HK-2 (cell line): ENCODE measurements at regions not wholly inside any gene's neighbourhood (a gene's known extent, or its start where the extent isn't known, plus 50 kb on each side); places are given as distances from the start of the nearest gene placed in this dataset.
"Not testable (repeated sequence)": the region's sequence is repeated elsewhere in the genome, so short reads cannot be mapped to it uniquely, and the experiment has no call there.

Experiments used
- DNase-seq: peaks from one replicate; pipeline ENCODE4 v3.0.0-alpha.2; 2018; ENCODE audit not compliant: unreplicated experiment

GRCh38 chr4:62706423-62706822 lies 1506.3 kb downstream of the ADGRL3 start:
- DNase-seq, result no peak

- DNase-seq, result no peak
These were observed 1483.9 kb downstream of the ADGRL3 start for GRCh38 chr4:62683799-62684566.

- DNase-seq, result no peak
These were observed 1476.8 kb downstream of the ADGRL3 start for GRCh38 chr4:62676962-62677361.

GRCh38 chr4:62670514-62670913 lies 1470.4 kb downstream of the ADGRL3 start:
- no peak for DNase-seq

GRCh38 chr4:62661821-62662220 lies 1461.7 kb downstream of the ADGRL3 start:
- no peak for DNase-seq

- DNase-seq, result no peak
These were observed 1455.9 kb downstream of the ADGRL3 start for GRCh38 chr4:62656006-62656405.

GRCh38 chr4:62644372-62644771 lies 1444.2 kb downstream of the ADGRL3 start:
- peak; percentile 14 for DNase-seq

- DNase-seq, result no peak
These were observed 1440.2 kb downstream of the ADGRL3 start for GRCh38 chr4:62640296-62640695.

- no peak for DNase-seq
These were observed 1427.5 kb downstream of the ADGRL3 start for GRCh38 chr4:62627671-62628070.

GRCh38 chr4:62627141-62627540 lies 1427.0 kb downstream of the ADGRL3 start:
- DNase-seq, result no peak

- DNase-seq, result no peak
These were observed 1422.0 kb downstream of the ADGRL3 start for GRCh38 chr4:62622089-62622488.

- no peak for DNase-seq
These were observed 1419.8 kb downstream of the ADGRL3 start for GRCh38 chr4:62619971-62620370.

- no peak for DNase-seq
These were observed 1417.9 kb downstream of the ADGRL3 start for GRCh38 chr4:62618042-62618441.

GRCh38 chr4:62601737-62602136 lies 1401.6 kb downstream of the ADGRL3 start:
- DNase-seq, result no peak

- not testable (repeated sequence) for DNase-seq
These were observed 1395.1 kb downstream of the ADGRL3 start for GRCh38 chr4:62595265-62595664.

GRCh38 chr4:62591756-62592155 lies 1391.6 kb downstream of the ADGRL3 start:
- no peak for DNase-seq

- no peak for DNase-seq
These were observed 1388.5 kb downstream of the ADGRL3 start for GRCh38 chr4:62588671-62589070.

GRCh38 chr4:62571494-62571893 lies 1371.4 kb downstream of the ADGRL3 start:
- no peak for DNase-seq

- no peak for DNase-seq
These were observed 1360.7 kb downstream of the ADGRL3 start for GRCh38 chr4:62560858-62561257.

- no peak for DNase-seq
These were observed 1350.0 kb downstream of the ADGRL3 start for GRCh38 chr4:62550121-62550520.

GRCh38 chr4:62549601-62550000 lies 1349.5 kb downstream of the ADGRL3 start:
- DNase-seq, result no peak

- DNase-seq, result no peak
These were observed 1348.6 kb downstream of the ADGRL3 start for GRCh38 chr4:62548765-62549164.

GRCh38 chr4:62548108-62548524 lies 1348.0 kb downstream of the ADGRL3 start:
- no peak for DNase-seq

GRCh38 chr4:62544428-62544827 lies 1344.3 kb downstream of the ADGRL3 start:
- DNase-seq, result no peak
